GM19395 (cell line): ENCODE measurements at regions not wholly inside any gene's neighbourhood (a gene's known extent, or its start where the extent isn't known, plus 50 kb on each side); places are given as distances from the start of the nearest gene placed in this dataset.
A peak's percentile ranks its signal among the peaks of the same experiment; 100 is the strongest.
"Not testable (repeated sequence)": the region's sequence is repeated elsewhere in the genome, so short reads cannot be mapped to it uniquely, and the experiment has no call there.

Source experiments
- ATAC-seq: cut with Tn5 transposase; IDR thresholded peaks from one replicate; pipeline ENCODE4 v1.9.1; 2021; ENCODE audit warnings: mild to moderate bottlenecking, moderate library complexity; ENCODE audit not compliant: unreplicated experiment

GRCh38 chr6:60252255-60252654 is 2033.8 kb downstream of the KHDRBS2 start:
- ATAC-seq: peak; percentile 56

DNA sequence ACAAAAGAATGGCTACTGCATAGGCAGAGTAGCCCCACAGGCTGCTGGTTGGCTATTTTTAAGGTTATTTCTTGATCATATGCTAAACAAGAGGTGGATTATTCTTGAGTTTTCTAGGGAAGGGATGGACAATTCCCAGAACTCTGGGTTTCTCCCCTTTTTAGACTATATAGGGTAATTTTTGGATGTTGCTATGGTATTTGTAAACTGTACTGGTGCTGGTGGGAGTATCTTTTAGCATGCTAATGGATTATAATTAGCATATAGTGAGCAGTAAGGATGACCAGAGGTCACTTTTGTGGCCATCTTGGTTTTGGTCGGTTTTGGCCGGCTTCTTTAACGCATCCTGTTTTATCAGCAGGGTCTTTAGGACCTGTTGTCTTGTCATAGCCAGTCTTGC is 2038.5 kb downstream of the KHDRBS2 start:
- not testable (repeated sequence) for ATAC-seq
